ENCODE measurements at regions not wholly inside any gene's neighbourhood (a gene's known extent, or its start where the extent isn't known, plus 50 kb on each side); places are given as distances from the start of the nearest gene placed in this dataset.

DNA sequence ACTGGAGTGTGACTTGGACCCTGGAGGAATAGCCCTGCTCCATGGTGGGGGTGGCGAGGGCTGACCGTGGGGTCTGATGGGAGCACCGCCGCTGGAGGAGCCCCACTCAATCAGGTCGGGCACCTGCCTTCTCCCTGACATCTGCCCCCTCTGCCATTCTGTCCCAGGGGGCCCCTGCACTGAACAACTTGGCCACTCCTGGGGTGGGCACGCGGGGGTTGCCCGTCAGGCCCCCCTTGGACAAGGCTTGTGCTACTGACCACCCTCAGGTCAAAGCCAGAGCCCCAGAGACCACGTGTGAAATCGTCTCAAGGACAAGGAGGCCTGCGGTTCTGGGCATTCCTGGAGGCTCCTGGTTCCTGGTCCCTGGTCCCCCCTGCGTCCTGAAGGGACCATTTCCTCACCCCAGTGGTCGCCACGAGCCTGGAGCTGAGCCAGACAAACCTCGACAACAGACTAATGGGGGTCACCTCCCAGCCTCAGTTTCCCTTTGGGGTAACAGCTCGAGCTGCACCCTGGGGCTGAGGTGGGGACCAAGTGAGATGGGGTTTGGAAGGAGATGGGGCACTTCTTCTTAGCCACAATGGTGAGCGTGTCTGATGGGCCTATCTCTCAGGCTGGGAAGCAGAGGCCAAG is 73.4 kb upstream of the RNU6ATAC start:
- TF ChIP-seq CTCF (conservative IDR thresholded peaks at IDR 0.05 in 1 of 2, IDR thresholded peaks at IDR 0.05 in 1 of 2; ENCODE audit: extremely low read depth in 1 of 2, insufficient read depth in 1 of 2, low read depth in 1 of 2, low read length in 2 of 2): no peak
- no peak for TF ChIP-seq EZH2 (IDR thresholded peaks at IDR 0.05; ENCODE audit: borderline replicate concordance, low read length)
